HFF-Myc (cell line): ENCODE measurements at regions not wholly inside any gene's neighbourhood (a gene's known extent, or its start where the extent isn't known, plus 50 kb on each side); places are given as distances from the start of the nearest gene placed in this dataset.

Source experiments
- DNase-seq: peaks from one replicate; pipeline ENCODE4 v3.0.0-alpha.2; 2011; ENCODE audit warnings: low read depth; ENCODE audit errors: extremely low read depth
- H3K4me3 ChIP-seq: replicated peaks from 2 replicates; pipeline ENCODE4 v1.5.1; 2011; ENCODE audit warnings: low read depth, mild to moderate bottlenecking, control low read depth, low read length
- CTCF ChIP-seq: IDR thresholded peaks from 2 replicates; pipeline ENCODE4 v1.5.1; 2012; ENCODE audit warnings: mild to moderate bottlenecking, low read depth, low read length, control low read depth; ENCODE audit errors: missing control alignments

- DNase-seq = no peak
- TF ChIP-seq CTCF = no peak
- H3K4me3 ChIP-seq = no peak overlapping the region
These were observed 109.9 kb upstream of the IFNE start for GRCh38 chr9:21592063-21592338.

- H3K4me3 ChIP-seq = no peak overlapping the region
- no peak for DNase-seq
- no peak for TF ChIP-seq CTCF
These were observed 115.2 kb upstream of the IFNE start for GRCh38 chr9:21597284-21597683.

- DNase-seq = no peak
- no peak for TF ChIP-seq CTCF
- no peak overlapping the region for H3K4me3 ChIP-seq
These were observed 116.6 kb upstream of the IFNE start for GRCh38 chr9:21598749-21599148.

- no peak overlapping the region for H3K4me3 ChIP-seq
- no peak for TF ChIP-seq CTCF
- DNase-seq = peak; percentile 26
These were observed 123.4 kb upstream of the IFNE start for GRCh38 chr9:21605489-21605931.

- no peak for TF ChIP-seq CTCF
- no peak overlapping the region for H3K4me3 ChIP-seq
- no peak for DNase-seq
These were observed 125.5 kb upstream of the IFNE start for GRCh38 chr9:21607576-21607975.

GRCh38 chr9:21608200-21608599 is 126.1 kb upstream of the IFNE start:
- no peak overlapping the region for H3K4me3 ChIP-seq
- no peak for DNase-seq
- TF ChIP-seq CTCF = no peak

GRCh38 chr9:21609506-21609905 is 127.4 kb upstream of the IFNE start:
- H3K4me3 ChIP-seq = no peak overlapping the region
- no peak for DNase-seq
- TF ChIP-seq CTCF = no peak
